ENCODE measurements at regions not wholly inside any gene's neighbourhood (a gene's known extent, or its start where the extent isn't known, plus 50 kb on each side); places are given as distances from the start of the nearest gene placed in this dataset.
"Not testable (repeated sequence)": the region's sequence is repeated elsewhere in the genome, so short reads cannot be mapped to it uniquely, and the experiment has no call there.

DNA sequence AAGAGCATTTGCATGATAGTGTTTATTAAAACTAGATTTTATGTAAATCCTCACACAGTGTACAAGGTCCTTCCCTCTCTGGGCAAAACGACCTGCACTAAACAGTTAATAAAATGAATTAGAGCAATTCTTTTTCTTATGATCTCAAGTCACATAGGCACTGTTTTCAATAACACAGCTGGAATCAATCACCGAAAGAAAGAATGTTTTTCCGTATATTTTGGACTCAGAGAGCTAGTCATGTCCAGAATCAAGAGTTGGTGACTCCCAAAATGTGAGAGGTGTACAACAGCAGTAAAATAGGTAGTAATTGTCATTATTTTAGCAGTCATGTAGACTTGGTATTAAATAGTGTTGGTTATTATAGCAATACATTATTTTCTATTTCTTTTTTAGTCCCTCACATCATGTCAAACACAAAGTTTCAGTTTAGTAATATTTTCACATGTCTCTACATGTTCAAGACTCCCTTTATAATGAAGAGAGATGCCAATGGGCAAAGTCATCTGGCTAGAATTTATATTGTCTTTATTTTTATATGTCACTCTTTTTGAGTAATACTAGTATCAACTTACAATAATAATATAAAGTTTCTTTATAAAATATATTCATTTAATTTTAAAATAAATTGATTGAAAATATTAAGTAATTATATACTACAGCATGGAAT, 448.6 kb upstream of the CDIN1 start:
- FAIRE-seq, result no peak
- no peak for DNase-seq (ENCODE audit: insufficient read length)
- no peak for TF ChIP-seq POLR2AphosphoS5 (IDR thresholded peaks at IDR 0.05; ENCODE audit: low read depth, low read length)
- TF ChIP-seq POLR2A (IDR thresholded peaks at IDR 0.05; ENCODE audit: low read depth, low read length), result no peak
- TF ChIP-seq TAF1 (IDR thresholded peaks at IDR 0.05; ENCODE audit: borderline replicate concordance, low read depth, low read length), result no peak

DNA sequence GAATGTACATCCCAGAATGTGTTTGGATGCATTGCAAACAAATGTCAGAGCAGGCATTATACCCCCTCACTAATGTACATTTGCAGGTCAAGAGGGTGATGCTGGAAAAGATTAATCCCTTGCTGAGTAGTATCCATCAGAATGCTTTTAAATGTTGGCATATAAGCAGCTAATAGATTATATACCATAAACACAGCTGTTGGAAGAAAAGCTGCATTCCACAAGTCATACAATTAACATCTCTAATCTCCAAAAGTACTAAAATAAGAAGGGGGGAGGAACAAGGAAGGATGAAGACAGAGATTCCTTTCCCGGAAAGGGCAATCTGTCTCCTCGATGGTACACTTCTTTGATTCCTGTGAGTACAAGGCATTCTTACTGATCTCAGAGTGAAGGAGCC, 445.7 kb upstream of the CDIN1 start:
- no peak for FAIRE-seq
- TF ChIP-seq TAF1 (IDR thresholded peaks at IDR 0.05; ENCODE audit: borderline replicate concordance, low read depth, low read length) (no peak), POLR2A (IDR thresholded peaks at IDR 0.05; ENCODE audit: low read depth, low read length) (no peak), POLR2AphosphoS5 (IDR thresholded peaks at IDR 0.05; ENCODE audit: low read depth, low read length) (no peak)
- DNase-seq (ENCODE audit: insufficient read length), result no peak

DNA sequence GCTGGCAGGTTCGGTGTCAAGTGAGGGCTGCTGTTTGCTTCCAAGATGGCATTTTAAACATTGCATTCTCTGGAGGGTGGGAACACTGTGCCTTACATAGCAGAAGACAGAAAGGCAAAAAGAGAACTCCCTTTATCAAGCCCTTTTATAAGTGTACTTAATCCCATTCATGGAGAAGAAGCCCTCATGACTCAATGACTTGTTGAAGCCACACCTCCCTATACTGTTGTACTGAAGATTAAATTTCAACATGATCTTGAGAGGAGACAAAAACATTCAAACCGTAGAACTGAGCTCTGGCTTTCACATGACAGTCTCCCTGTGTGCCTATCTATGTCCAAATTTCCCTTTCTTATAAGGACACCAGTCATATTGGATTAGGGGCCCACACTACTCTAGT, 443.4 kb upstream of the CDIN1 start:
- no peak for TF ChIP-seq POLR2A (IDR thresholded peaks at IDR 0.05; ENCODE audit: low read depth, low read length)
- TF ChIP-seq POLR2AphosphoS5 (IDR thresholded peaks at IDR 0.05; ENCODE audit: low read depth, low read length), result no peak
- no peak for TF ChIP-seq TAF1 (IDR thresholded peaks at IDR 0.05; ENCODE audit: borderline replicate concordance, low read depth, low read length)
- no peak for DNase-seq (ENCODE audit: insufficient read length)
- FAIRE-seq, result no peak

DNA sequence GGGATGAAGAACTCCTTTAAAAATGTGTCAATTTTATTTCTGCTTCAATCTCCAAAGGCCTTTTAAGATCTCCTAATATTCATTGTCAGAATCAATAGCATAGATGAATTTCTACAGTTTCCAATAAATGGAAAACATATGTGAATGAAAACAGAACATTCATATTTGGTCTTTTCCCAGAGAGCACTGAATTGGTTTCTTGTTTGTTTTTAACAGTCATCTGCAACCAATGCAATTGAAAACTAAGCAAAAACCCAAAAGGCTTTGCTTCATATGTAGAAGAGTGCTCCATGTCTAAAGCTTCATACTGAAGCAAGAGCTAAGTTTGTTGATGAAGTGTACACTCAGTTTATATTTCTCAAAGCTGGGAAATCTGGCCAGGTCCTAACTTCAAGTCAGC, 426.5 kb upstream of the CDIN1 start:
- TF ChIP-seq TAF1 (IDR thresholded peaks at IDR 0.05; ENCODE audit: borderline replicate concordance, low read depth, low read length) (no peak), POLR2AphosphoS5 (IDR thresholded peaks at IDR 0.05; ENCODE audit: low read depth, low read length) (no peak), POLR2A (IDR thresholded peaks at IDR 0.05; ENCODE audit: low read depth, low read length) (no peak)
- no peak for FAIRE-seq
- DNase-seq (ENCODE audit: insufficient read length), result no peak

DNA sequence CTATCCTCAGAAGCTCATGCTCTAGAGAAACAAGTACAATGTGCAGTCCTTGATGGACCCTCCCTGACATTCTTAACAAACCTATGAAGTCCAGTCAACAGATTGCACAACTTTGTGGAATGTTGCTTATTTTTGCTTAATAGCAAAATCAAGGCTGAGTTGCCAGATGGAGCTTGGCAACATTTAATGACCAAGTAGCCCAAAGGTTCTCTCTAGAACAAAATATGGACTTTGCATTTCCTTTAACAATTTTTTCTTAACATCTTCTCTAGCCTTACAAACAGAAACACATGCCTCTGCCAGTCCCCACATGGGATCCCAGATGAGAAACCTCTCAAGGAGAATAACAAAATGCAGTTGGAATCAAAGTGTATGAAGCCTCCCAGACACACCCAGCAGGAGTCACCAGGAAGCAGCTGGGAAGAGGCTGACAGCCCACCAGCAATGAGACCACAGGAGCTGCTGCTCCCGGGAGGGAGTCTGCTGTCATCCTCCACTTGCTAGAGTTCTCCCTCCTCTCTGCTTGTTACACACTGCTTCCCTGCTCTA, 422.5 kb upstream of the CDIN1 start:
- TF ChIP-seq POLR2AphosphoS5 (IDR thresholded peaks at IDR 0.05; ENCODE audit: low read depth, low read length), result no peak
- TF ChIP-seq POLR2A (IDR thresholded peaks at IDR 0.05; ENCODE audit: low read depth, low read length), result no peak
- TF ChIP-seq TAF1 (IDR thresholded peaks at IDR 0.05; ENCODE audit: borderline replicate concordance, low read depth, low read length), result no peak
- DNase-seq (ENCODE audit: insufficient read length), result no peak
- FAIRE-seq, result no peak

DNA sequence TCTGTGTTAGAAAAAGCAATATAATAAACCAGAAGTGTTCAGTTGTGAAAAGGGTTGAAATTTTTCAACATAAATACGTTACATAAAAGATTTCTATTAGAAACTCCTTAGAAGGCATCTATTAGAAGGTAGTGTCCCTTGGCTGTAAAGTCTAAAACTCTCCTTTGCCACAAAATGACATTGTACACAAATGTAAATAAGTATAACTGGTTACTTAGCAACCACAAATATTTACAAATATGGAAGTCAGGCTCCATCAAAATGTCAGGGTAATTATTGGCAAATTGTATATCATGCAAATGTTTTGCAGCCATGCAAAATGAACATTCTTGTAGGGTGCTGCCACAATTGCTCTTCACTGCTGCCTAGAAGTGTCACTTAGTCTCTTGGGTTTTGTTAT, 419.1 kb upstream of the CDIN1 start:
- FAIRE-seq, result no peak
- TF ChIP-seq POLR2AphosphoS5 (IDR thresholded peaks at IDR 0.05; ENCODE audit: low read depth, low read length) (no peak), POLR2A (IDR thresholded peaks at IDR 0.05; ENCODE audit: low read depth, low read length) (no peak), TAF1 (IDR thresholded peaks at IDR 0.05; ENCODE audit: borderline replicate concordance, low read depth, low read length) (no peak)
- DNase-seq (ENCODE audit: insufficient read length), result no peak

DNA sequence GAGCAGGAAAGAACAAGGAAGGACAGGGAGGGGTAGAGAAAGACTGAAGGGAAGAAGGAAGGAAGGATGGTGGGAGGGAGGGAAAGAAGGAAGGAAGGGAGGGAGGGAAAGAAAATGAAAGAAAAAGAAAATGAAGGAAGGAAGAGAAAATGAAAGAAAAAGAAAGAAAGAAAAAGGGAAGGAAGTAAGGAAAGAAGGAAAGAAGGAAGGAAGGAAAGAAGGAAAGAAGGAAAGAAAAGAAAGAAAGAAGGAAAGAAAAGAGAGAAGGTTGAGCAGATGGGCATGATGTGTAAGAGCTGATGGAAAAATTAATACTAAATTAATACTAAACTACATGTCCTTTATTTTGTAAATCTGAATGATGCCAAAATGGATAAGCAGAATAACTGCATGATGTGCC, 418.3 kb upstream of the CDIN1 start:
- FAIRE-seq (no peak), DNase-seq (ENCODE audit: insufficient read length) (no peak)
- no peak for TF ChIP-seq POLR2AphosphoS5 (IDR thresholded peaks at IDR 0.05; ENCODE audit: low read depth, low read length)
- TF ChIP-seq POLR2A (IDR thresholded peaks at IDR 0.05; ENCODE audit: low read depth, low read length), result no peak
- TF ChIP-seq TAF1 (IDR thresholded peaks at IDR 0.05; ENCODE audit: borderline replicate concordance, low read depth, low read length), result no peak

DNA sequence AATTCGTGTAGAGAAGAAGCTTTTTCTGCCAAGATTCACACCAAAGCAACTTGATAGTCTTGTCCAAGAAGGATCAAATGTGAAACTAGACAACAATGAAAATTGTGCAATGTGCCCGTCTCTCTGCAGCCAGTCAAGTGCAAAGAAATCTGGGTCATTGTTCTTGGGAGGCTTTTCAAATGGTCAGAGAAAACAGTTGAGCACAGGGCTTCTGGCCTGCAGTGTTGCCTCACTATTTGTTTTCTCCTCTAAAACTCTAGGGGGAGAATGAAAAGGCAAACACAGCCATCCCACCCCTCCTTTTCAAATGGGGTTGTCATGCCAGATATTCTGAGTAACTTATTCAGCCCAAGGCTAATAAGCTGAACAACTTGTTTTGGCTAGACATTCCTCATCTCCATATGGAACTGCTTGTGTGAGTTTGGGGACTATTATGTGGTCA, 417.6 kb upstream of the CDIN1 start:
- FAIRE-seq (no peak), DNase-seq (ENCODE audit: insufficient read length) (no peak)

DNA sequence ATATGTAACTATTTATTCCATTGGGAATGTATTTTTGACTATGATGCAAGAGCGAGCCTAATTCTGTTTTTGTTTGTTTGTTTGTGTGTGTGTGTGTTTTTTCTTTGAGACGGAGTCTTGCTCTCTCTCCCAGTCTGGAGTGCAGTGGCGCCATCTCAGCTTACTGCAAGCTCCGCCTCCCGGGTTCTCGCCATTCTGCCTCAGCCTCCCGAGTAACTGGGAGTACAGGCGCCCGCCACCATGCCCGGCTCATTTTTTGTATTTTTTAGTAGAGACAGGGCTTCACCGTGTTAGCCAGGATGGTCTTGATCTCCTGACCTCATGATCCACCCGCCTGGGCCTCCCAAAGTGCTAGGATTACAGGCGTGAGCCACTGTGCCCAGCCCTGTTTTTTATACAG, 415.4 kb upstream of the CDIN1 start:
- not testable (repeated sequence) for DNase-seq (ENCODE audit: insufficient read length); FAIRE-seq

More for the DNA sequence above, 417.6 kb upstream of the CDIN1 start:
- TF ChIP-seq TAF1 (IDR thresholded peaks at IDR 0.05; ENCODE audit: borderline replicate concordance, low read depth, low read length), result no peak
- TF ChIP-seq POLR2AphosphoS5 (IDR thresholded peaks at IDR 0.05; ENCODE audit: low read depth, low read length), result no peak
- no peak for TF ChIP-seq POLR2A (IDR thresholded peaks at IDR 0.05; ENCODE audit: low read depth, low read length)

DNA sequence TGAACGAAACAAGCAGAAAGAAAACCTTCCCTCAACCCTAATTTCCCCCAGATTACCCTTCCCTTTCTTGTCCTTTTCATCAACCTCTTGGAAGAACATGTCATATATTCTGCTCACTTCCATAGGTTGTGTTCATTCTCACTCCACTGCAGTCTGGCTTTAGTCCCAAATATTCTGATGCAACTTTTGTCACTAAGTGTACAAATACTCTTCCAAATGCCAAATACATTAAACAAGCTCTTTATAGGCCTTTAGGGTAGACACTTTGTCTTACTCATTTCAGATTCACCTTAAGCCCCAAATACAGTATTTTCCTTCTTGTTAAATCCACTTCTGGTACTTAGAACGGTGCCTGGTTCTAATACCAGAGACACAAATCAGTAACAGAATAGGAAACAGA, 406.5 kb upstream of the CDIN1 start:
- no peak for FAIRE-seq
- no peak for TF ChIP-seq POLR2AphosphoS5 (IDR thresholded peaks at IDR 0.05; ENCODE audit: low read depth, low read length)
- TF ChIP-seq TAF1 (IDR thresholded peaks at IDR 0.05; ENCODE audit: borderline replicate concordance, low read depth, low read length), result no peak
- no peak for TF ChIP-seq POLR2A (IDR thresholded peaks at IDR 0.05; ENCODE audit: low read depth, low read length)
- no peak for DNase-seq (ENCODE audit: insufficient read length)

DNA sequence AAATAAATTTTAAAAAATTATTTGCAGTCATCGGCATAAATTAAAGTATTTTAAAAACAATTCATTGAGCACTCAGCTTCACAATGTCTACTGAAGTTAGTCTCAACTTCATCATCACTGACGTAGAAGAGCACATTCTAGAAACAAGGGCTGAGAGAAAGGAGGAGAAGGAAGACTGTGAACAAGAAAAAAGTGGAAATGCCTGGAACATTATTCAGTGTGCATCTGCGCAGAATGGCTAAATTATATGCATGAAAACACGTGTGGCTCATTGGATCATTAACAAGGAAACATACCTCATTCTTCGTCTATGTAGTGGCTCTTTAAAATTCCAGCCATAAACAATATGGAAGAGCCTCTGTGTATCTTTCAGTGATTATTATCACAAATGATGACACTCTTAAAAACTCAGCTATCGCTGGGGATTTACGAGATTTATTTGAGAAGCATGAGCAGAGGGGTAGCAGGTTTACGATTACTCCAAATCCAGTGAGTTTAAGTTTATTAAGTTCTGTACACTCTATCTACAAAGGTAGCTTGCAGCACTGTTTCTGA, 404.2 kb upstream of the CDIN1 start:
- DNase-seq (ENCODE audit: insufficient read length), result no peak
- TF ChIP-seq POLR2AphosphoS5 (IDR thresholded peaks at IDR 0.05; ENCODE audit: low read depth, low read length) (no peak), POLR2A (IDR thresholded peaks at IDR 0.05; ENCODE audit: low read depth, low read length) (no peak), TAF1 (IDR thresholded peaks at IDR 0.05; ENCODE audit: borderline replicate concordance, low read depth, low read length) (no peak)
- no peak for FAIRE-seq

DNA sequence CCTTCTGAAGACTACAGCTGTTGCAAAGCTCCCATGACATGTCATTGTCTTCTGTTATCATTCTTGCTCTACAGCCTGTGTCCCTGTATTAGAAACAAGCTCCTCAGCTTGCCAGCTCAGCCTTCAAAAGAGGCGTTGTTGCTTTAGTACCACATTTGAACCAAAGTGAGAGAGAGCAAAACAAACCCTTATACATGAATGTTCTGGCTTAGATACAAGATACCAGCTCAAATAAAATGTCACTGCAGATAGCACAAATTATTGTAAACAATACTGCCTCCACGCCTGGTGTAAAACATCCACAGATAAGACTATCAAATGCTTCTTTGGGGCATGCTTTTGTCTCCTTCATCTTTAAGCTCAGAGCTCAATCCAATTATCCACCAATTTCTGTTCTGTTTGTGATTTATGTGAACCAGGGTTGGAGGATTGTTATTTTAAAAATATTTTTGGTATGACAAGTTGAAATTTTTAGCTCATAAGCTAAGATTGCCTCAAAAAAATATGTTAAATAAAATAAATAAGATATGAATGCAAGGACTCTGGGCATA, 403.6 kb upstream of the CDIN1 start:
- TF ChIP-seq TAF1 (IDR thresholded peaks at IDR 0.05; ENCODE audit: borderline replicate concordance, low read depth, low read length), result no peak
- no peak for TF ChIP-seq POLR2AphosphoS5 (IDR thresholded peaks at IDR 0.05; ENCODE audit: low read depth, low read length)
- FAIRE-seq, result no peak
- DNase-seq (ENCODE audit: insufficient read length), result no peak
